SKM-1 (cell line): ENCODE measurements at regions not wholly inside any gene's neighbourhood (a gene's known extent, or its start where the extent isn't known, plus 50 kb on each side); places are given as distances from the start of the nearest gene placed in this dataset.

ENCODE experiments used
- DNase-seq: peaks from one replicate; lab custom pipeline; 2025; ENCODE audit not compliant: unreplicated experiment; lab: John Stamatoyannopoulos, UW

- no peak for DNase-seq
Observed at GRCh38 chr2:121860033-121860757, 104.7 kb downstream of the TSN start.

- DNase-seq = no peak
Observed at GRCh38 chr2:121860758-121861227, 105.3 kb downstream of the TSN start.

- no peak for DNase-seq
Observed at GRCh38 chr2:121862286-121862685, 106.8 kb downstream of the TSN start.

GRCh38 chr2:121865914-121866313 is 110.5 kb downstream of the TSN start:
- no peak for DNase-seq

GRCh38 chr2:121866789-121867188 is 111.3 kb downstream of the TSN start:
- DNase-seq = no peak

- no peak for DNase-seq
Observed at GRCh38 chr2:121868652-121869051, 113.2 kb downstream of the TSN start.

GRCh38 chr2:121869363-121869762 is 113.9 kb downstream of the TSN start:
- no peak for DNase-seq

DNA sequence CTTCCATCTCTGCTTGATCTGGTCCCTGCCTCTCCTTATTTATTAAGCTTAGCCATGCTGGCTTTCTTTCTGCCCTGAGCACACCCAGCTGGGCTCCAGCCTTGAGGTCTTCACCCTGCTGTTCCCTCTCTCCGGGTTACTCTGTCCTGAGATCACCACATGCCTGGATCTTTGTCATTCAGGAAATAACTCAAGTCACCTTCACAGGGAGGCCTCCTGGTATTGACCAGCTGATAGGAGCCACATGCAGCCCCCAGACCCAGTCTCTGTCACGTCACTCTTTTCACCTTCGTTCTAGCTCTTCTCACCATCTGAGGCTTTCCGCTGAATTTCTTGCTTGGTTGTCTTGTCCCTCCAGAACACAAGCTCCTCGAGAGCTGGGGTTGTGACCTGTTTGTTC is 114.4 kb downstream of the TSN start:
- DNase-seq = no peak

GRCh38 chr2:121872651-121873050 is 117.2 kb downstream of the TSN start:
- DNase-seq = no peak

GRCh38 chr2:121873864-121874263 is 118.4 kb downstream of the TSN start:
- DNase-seq = no peak

DNA sequence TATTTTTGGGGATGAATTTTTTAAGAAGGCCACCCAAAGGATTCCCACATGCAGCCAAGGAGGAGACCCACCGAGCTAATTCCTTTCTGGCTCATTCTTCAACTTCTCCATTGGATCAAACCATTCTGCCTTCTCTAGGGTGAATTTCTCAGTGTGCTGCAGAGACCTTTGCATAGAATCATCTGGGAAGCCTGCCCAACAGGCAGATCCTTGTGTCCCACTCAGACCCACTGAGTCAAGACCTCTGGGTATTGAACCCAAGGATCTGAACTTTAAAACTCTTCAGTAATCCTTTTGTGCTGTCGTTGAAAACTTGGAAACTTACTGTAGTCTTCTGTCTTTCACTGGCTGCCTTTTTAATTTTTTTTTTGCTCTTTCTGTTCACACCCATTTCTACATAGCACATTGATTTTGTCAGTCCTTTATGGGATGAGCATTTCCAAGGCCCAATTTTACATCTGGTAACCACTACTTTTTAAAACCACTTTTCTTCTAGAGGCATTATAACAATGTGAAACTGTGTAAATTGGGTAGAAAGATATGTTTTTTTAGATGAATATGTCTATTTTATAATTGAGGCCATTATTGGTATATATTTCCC is 120.2 kb downstream of the TSN start:
- DNase-seq = no peak

GRCh38 chr2:121877366-121877765 is 121.9 kb downstream of the TSN start:
- no peak for DNase-seq

DNA sequence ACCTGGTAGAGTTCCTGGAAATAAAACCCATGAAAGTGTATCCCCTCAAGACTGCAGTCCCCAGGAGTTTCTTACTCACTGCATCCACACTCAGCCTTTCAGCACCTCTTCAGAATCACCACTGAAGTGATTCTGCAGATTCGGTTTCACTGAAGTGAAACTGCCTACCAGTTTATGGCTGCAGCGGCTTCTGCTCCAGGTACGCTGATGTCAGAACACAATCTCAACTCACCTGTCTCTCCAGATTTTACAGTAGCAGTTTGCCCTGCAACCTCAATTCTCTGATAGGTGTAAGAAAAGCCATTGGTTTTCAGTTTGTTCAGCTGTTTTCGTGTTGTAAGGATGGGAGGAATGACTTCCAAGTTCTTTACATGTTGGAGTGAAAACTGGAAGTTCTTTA is 124.8 kb downstream of the TSN start:
- DNase-seq = no peak

- DNase-seq = no peak
Observed at GRCh38 chr2:121881038-121881437, 125.6 kb downstream of the TSN start.

DNA sequence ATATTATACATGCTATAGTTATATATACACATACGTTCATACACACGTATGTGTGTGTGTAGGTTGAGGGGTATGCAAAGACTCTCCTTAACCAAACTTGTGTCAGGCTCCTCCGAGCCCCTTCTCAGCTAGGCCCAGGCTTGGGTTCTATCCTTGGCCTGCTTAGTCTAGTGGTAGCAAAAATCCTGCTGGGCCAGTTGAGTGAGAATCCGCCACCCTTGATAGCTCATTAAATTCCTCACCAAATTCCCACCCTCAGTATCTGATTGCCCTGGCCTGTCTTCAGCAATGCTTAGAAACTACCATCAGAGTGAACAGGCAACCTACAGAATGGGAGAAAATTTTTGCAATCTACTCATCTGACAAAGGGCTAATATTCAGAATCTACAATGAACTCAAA is 126.5 kb downstream of the TSN start:
- DNase-seq = no peak

DNA sequence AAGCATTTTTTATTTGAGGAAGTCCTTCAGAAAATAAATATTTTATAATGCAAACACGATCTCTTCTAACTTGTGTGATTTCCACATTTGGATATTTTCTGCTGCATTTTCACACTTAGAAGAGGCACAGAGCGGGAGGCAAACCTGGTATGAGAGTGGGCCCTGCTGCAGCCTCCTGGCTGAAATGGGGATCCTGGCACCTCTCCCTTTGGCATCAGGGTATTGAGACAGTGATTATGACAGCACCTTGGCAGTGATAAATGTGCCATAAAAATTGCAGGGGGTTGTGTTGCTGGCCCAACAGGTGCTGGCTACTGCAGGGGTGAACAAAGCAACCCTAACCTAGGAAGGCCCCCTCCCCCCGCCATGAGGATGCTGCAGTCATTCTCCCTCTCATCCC is 128.6 kb downstream of the TSN start:
- DNase-seq = no peak

GRCh38 chr2:121884511-121884921 is 129.1 kb downstream of the TSN start:
- DNase-seq = no peak

DNA sequence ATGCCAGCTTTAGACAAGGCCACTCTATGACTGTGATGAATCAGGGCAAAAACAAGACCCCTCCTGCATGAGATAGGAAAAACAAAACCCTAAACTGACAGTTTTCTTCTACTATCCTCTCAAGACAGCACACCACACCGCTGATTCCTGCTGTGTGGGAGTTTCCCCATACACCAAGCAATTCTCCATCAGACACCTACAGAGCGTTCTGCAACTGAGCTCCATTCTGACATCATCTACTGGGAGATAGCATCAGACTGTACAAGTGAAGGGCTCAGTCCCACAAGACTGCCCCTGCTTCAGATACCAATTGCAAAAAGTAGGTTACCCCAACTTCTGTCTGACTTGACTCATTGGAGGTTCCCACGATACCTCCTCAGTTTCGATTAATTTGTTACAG is 130.6 kb downstream of the TSN start:
- DNase-seq = no peak

- no peak for DNase-seq
Observed at GRCh38 chr2:121887513-121888188, 132.2 kb downstream of the TSN start.

- DNase-seq = peak; percentile 24
Observed at GRCh38 chr2:121888189-121888557, 132.7 kb downstream of the TSN start.

GRCh38 chr2:121890041-121890440 is 134.6 kb downstream of the TSN start:
- DNase-seq = no peak
